ENCODE measurements at regions not wholly inside any gene's neighbourhood (a gene's known extent, or its start where the extent isn't known, plus 50 kb on each side); places are given as distances from the start of the nearest gene placed in this dataset.

DNA sequence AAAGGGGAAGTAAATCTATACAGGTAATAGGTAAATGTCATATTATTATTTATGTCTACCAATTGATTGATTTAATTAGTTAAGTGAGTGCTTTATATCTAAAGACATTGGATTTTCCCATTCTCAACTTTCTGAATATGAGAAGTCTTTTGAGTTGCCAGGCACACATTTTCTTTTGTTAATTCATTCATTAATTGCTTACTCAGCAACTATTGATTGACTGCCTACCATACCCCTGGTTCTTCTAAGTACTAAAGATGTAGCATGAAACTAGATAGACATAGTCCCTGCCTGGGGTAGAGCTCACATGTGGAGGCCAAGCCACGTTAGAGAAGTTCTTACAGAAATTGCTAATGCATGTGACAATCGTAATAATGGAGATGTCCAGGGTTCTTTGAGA is 253.1 kb upstream of the LYZL1 start:
- DNase-seq, result no peak

DNA sequence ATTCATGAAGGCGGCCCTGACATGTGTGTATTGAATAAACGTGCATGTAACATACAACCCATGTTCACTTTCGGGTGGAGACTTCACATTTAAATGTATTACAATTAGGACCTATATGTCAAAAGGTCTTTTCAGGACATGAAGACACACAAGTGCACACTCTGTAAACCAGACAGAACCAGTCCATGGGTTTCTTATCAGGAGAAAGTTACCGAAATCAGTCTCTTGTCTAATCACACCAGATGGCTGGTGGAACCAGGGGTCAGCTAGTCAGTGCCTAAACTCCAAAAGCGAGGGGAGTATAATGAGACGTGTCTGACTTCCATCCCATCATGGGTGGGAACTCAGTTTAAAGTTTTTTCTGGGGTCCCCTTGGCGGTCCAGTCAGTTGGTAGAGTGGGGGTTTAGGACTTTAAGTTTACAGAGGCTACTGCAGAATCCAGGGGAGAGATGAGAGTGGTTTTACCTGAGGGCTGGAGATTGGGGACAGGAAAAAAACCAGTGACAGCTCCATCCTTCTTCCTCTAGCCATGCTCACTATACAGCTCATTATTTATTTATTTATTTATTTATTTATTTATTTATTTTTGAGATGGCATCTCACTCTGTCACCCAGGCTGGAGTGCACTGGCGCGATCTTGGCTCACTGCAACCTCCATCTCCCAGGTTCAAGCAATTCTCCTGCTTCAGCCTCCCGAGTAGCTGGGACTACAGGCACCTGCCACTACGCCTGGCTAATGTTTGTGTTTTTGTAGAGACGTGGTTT is 251.3 kb upstream of the LYZL1 start:
- no peak for DNase-seq

DNA sequence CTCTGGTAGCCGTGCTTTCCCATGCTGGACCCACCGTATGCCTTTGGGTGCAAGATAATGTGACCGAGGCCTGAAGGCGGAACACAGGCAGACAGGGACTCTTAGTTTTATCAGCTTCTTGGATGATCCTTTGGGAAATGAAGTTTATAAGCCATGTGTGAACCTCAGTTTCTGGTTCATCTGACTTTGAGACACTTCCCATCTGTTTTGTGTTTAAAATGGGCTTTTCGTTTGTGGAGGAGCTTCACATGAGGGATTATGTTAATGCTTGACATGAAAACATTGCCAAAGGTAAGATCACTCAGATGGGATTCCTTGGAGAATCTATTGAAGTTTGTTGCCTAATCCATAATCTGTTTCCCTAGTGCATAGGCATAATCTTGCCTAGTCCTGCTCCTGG is 249.8 kb upstream of the LYZL1 start:
- no peak for DNase-seq

DNA sequence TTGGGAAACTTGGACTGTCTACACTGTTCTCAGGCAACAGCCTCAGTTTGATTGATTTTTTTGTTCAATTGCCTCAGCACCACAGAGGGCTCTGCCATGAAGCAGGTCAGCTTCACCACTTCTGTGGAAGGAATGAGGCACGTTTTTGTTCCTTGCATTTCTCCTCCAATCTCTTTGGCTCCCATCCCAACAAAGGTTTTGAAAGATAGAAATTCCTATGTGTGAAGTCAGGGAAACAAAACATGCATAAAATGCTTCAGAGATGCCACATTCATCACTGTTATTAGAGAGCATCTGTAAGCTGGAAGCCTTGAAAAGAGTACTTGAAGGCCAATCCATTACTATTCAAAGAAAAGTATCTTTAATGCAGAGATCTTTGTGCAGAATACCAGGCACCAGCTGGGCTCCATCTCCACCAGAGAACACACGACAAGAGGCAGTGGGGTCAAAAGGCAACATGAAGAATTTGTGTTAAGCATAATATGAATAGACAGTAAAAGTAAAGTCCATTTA is 249.1 kb upstream of the LYZL1 start:
- DNase-seq, result no peak

DNA sequence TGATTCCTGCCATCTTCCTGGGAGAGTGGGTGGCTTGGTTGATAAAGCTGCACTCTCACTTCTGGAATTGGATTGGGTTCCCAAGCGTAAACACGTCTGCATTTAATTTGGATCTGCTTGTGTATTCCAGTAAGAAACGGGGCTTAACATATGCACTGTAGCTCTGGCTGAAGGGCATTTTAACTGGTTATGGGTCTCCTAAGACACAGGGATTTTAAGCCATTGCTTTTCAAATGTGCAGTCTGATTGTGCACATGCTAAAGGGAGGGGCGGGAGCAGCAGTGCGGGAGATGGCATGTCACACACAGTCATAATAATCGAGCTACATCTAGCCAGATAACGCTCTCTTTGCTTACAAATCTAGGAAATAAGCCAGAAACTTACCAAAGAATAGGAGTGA is 247.3 kb upstream of the LYZL1 start:
- no peak for DNase-seq

DNA sequence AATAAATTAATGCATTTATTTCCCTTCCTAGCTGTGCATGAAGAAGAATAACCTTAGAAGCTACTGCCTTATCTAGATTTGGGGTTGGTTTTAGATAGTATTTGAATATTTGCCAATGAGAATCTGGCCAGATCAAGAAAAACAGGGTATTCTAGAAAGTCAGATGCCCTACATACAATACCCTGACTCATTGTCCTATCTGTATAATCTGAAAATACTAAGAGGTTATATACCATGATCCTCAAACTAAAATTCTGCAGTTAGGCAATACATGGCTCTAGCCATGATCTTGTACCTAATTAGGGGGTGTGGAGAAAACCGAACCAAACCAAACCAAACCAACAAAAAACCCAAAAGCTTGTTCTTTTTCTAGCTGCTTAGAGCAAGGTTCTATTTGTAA is 240.4 kb upstream of the LYZL1 start:
- DNase-seq, result no peak

DNA sequence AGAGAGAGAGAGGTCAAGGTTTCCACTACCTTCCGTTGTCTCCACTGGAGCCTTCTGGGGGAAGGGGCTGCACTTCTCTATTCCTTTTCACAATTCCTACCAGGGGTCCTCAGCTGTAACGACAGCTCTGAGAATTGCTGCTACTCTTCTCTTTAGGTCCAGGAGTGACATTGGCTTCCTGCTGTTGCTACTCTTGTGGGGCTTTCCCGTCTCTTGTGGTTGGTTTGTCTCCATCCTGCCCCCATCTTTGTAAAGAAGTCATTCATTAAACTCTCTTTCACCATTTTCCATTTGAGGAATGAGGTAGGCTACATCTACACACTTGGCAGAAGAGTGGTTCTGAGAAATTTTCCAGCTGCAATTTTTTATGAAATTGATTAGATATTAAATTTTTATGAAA is 238.8 kb upstream of the LYZL1 start:
- no peak for DNase-seq

DNA sequence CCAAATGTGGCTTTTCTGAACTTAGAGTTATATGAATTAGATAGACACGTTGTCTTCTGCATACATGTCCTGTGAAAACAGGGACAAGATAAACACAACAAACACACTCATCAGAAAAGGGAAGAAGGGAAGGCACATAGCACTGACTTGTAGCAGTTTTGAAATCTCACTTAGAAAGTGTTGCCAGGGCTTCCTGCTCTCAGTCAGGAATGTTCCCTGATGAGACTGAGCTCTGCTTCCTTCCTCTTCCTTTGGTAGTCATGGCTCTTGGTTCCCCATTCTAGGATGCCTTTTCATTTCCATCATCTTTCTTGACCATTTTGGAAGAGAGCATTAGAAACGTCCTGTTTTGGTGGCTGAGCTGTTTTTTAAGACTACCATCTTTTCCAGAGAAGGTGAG is 233.8 kb upstream of the LYZL1 start:
- DNase-seq, result no peak

DNA sequence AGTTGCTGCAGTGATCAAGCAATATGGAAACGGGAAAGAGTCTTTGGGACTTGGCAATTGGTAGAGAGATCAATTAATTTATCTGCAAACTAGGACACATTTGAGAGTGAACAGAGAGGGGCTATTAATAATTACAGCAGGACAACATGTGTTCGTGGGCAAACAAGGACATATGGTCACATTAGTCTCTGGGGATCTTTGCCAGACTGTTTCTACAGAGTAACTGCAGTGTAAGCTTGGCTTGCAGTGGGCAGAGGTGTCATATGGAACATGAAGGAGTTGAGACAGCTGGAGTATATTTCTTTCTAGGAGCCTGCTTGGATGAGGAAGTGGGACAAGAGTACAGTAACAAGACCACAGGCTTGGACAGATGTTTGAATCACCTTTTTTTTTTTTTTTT is 232.1 kb upstream of the LYZL1 start:
- no peak for DNase-seq

DNA sequence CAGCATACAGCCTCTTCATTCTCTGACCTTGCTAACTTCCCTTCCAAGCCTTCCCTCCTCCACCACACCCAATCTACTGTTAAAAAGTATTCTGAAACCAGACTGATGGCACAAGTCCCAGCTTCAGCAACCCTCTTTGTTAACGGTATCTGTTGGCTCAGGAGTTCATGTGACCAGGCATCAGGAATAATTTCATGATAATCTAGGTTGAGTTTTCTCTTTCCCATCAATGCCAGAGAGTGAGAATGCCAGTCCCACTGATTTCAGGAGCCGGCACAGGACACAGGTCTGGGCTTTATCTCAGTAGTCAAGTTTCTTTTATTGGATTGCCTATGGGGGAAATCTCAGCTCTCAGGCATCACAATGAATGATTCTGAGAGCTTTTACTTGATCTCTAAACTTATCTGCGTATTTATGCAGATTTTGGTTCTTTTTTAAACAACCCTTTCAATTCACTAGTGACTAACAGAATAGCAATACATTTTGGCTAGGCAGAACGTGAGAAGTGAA is 231.0 kb upstream of the LYZL1 start:
- DNase-seq, result no peak

DNA sequence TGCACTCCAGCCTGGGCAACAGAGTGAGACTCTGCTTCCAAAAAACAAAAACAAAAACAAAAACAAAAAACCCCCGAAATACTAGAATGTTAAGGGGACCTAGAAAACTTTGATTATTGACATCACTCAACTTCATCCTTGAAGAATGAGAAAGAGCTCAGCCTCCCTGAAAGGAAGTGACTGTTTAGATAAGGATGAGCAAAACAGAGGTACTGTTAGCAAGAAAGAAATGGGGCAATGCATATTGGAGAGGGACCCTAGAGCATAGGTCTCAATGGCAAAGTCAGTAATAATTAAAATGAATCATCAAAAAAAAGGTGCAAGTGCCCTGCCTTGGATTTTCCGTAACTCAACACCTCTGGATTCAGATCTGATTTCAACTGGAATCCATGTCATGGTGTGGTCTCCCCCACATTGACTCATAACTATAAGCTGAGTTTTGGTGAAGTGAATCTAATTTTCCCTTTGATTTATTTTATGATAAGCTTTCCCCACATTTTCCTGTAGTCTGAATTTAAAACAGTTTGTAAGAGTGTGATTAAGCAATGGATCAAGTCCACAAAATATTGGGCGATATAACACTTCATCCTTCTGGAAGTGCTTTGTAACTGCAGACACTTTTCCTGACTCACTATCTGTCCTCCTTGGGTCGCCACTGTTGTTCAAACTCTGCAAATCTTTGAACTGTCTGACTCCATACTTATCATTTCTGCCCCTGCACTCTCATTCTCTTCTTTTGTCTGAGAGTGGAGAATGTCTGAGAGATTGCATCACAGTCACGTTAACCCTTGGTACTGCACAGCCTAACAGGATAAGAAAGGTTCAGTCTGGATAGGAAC is 224.8 kb upstream of the LYZL1 start:
- DNase-seq, result no peak

DNA sequence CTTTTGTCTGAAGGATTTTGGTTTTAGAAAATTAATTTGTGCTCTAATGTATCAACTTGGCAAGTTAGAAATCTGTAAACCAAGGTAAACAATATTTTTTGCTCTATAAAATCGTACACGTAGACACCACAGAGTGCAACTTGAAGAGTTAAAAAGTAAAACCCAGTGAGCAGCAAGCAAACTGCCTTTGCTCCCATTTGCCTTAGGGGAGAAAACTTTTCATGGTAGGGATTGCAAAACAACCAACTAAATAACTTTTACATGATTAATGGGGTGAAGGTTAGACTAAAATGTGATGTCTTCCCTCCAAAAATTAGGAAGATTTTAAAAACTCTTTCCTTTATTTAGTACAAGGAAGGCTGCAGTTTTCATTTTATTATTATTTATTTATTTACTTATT is 224.2 kb upstream of the LYZL1 start:
- no peak for DNase-seq

DNA sequence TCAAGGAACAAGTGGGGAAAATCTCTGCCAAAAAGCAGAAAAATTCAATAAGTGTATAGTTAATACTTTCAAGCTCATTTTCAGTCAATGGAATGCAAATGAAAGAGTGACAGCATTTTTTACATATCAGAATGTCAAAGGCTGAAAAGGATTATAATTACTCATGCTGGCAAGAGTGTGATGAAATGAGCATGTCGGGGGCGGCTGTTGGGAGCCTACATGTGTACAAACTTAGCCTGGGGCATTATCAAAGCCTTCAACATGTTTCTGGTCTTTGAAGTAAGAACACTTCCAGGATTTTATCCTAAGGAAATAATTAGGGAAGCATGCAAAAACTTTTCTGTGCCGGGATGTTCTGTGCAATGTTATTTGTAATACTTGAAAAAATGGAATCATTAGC is 221.7 kb upstream of the LYZL1 start:
- DNase-seq, result no peak

DNA sequence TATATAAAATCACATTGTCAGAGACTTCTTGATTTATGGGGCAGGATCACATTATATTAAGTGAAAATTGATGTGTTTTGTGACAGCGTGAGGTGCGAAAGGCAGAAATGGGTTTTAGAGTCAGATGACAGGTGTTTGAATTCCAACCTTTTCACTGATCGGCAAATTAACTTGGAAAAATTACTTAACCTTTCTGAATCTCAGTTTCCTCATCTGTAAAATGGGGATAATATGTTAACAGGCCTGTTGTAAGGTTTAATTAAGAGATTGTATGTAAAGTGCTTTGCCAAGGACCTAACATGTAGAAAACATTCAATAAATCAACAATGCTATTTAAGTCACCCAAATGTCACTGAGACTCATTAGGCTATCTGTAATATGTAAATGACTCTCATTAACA is 221.2 kb upstream of the LYZL1 start:
- no peak for DNase-seq

DNA sequence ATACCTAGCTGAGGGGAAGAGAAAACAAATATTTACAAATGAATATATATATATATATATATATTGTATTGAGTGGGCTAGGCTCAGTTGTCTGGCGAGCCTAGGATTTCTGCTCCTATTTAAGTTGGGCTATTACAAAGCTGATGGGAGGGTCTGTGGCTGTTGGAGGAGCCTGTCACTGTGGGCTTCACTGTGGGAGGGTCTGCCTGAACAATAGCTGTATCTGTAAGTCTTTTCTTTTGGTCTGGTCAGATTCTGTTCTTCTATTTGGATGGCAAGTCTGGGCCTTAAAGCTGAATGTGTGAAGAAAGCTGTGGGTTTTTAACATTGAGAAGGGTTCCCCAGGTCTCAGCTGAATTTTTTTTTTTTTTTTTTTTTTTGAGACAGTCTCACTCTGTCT is 220.6 kb upstream of the LYZL1 start:
- no peak for DNase-seq

DNA sequence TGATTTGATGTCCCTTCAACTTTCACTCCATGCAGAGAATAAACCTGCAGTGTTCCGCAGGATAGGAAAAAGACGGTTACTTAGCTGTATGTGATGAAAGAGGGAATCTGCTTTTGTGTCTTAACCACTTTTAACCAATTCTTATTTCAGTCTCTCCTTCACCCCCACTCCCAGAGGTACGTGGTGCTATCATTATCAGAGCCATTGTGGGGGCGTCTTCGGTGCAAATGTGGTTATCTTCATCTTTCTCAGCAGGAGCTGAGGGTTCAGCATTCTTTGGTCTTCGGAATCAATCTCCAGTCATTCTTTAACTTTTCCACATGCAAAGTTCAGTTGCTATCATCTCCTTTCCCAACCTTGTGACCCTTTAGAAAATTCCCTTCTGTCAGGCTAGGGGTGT is 219.9 kb upstream of the LYZL1 start:
- no peak for DNase-seq

DNA sequence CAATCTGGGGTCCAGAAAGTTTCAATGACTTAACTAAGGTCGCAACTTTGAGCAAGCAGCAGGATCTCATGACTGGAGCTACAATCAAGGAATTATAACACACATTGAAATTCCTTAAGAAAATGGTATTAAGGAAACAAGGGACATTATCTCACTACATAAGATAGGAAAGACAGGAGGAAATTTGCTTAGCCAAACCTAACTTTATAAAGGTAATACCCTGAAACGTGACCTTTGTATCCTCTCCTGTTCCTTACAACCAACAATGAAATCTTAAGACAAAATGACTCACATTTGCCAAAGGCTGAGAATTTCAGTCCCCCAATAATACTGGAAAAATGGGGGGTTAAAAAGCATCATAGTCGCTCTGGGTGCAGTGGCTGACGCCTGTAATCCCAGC is 218.9 kb upstream of the LYZL1 start:
- no peak for DNase-seq

DNA sequence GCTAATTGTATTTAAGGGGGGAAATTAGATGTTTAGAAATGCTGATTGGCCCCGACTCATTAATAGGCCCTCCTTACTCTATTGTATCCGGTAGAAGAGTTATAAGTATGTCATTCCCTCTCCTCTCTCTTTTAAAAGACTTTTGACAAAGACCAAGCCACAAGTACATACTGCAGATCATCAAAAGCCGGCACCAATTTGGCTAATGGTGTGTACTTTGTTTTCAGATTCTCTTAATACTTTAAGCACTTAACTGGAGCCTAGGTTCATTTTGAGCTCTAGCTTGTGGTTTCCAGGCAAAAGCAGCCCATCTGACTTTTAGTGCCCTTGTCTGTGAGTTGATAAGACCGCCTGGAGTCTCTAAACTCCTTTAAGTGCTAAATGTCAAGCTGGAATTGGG is 210.0 kb upstream of the LYZL1 start:
- DNase-seq, result no peak

DNA sequence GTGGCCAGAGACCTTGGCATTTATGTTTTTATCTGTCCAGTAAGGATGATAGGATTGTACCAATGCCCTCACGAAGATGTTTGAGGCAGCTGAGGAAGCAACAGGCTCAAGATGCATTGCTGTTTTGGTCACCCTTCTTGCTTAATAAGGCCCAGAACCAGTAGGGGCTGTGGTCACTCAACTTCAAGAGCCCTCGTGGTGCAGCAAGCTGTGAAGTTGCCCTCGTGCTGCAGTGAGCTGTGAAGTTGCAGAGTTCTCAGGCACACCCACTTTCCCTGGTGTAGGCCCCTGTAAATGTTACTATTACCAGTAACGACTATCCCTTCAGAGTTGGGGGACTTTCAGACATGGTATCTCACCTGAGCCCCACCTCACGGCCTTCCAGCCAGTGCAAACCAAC is 207.6 kb upstream of the LYZL1 start:
- no peak for DNase-seq

DNA sequence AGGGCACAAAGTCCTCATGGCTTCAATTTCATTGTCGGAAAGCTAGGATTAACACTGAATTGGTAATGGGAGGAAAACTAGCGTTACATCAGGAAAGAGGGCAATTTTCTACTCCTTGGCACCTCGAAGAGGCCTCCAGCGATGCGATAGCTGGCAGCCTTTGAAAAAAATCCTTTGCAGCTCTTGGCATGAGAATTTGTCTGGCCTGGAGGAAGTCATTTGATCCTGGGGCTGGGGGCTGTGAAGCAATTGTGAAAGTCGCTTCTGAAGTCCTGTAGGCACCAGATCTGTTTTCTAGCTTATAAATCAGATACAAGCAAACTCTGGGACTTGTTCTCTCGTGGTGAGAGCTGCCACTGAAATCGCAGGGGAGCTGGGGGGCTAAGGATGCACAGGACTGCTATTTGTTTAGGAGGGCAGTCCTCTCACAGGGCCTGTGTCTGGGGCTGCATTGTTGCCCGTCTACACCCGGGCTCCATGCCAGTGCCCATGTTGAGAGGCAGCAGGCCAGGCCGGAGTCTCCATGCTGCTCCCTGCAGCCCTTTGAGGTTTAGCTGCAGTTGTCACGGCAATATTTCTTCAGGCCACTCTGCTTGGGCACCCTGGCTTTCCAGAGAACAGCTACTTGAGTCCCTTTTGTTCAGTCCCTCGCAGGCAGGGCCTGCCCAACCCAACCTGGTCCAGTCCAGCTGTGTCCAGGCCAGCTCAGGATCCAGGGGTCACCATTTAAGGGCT is 206.8 kb upstream of the LYZL1 start:
- no peak for DNase-seq

DNA sequence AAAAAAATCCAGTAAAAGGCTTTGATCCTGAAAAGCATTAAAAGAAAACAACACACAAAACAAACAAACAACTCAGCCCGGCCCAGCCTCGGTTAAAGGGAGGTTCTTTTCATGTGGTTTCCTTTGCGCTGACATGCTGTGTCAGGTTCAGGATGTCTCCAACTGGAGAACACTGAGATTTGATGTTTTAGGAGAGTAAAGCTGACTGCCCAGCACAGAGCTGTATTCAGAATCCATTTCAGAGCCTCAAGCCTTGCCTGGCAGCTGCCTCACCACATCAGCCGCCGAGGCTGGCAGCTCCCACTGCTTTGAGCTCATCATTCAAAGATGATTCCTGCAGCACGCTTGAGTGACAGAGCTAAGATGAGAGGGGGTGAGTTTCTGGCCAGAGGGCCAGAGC is 205.8 kb upstream of the LYZL1 start:
- no peak for DNase-seq

DNA sequence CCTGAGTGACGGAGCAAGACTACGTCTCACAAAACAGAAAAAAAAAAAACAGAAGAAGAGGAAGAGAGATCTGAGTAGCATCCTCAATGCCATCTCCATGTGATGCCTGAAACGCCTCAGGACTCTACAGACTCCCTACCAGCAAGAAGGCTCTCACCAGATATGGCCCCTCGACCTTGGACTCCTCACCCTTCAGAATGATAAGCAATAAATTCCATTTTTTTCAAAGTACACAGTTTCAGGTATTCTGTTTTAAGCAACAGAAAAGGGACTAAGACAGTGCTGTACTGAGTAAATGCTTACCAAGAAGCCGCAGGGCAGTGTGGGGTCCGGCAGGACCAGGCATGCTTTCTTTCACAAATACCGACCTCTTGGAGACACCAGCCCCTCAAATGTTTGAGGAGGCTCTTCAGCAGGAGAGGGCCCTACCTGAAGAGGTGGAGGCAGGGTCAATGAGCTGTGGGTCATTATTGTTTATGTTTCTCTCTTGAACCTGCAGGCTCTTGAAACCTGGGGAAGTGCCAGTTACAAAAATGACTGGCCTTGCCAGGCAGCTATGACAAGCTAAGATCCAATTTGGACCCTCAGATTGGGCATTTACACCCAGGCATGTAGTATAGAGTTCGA is 204.1 kb upstream of the LYZL1 start:
- no peak for DNase-seq

DNA sequence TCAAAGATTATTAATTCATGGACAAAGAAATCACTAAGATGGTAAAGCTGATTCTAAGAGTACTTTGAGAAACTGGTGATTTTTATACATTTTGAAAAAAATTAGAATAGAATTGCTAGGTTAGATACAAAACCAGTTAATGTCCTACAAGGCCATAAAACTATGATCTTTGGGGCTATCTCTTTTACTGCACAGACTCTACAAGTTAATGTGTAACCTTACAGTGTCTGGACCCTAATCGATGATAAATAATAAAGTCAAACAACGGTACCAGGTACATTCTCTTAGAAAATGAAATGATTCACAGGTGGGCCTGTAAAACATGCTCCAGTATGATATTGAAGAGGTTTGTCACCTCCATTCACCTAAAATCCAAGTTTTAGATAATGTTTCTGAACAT is 199.8 kb upstream of the LYZL1 start:
- no peak for DNase-seq
